GM06990 (cell line): ENCODE measurements at regions not wholly inside any gene's neighbourhood (a gene's known extent, or its start where the extent isn't known, plus 50 kb on each side); places are given as distances from the start of the nearest gene placed in this dataset.

Experiments used
- DNase-seq: peaks from one replicate; pipeline ENCODE4 v3.0.0-alpha.2; 2011; ENCODE audit not compliant: insufficient read length; ENCODE audit errors: extremely low read depth
- H3K27me3 ChIP-seq: replicated peaks from 2 replicates; pipeline ENCODE4 v1.6.0; 2011; ENCODE audit warnings: low read length; ENCODE audit not compliant: control insufficient read depth, insufficient read depth
- H3K36me3 ChIP-seq: 2 replicates; pipeline ENCODE4 v1.5.1; 2011; ENCODE audit warnings: low read length; ENCODE audit not compliant: control insufficient read depth, insufficient read depth
- H3K4me3 ChIP-seq: replicated peaks from 2 replicates; pipeline ENCODE4 v1.5.1; 2011; ENCODE audit warnings: low read depth, mild to moderate bottlenecking, control low read depth, low read length
- CTCF ChIP-seq: IDR thresholded peaks from 2 replicates; pipeline ENCODE4 v1.5.1; 2011; ENCODE audit warnings: low read length, control low read depth, mild to moderate bottlenecking, inconsistent platforms; ENCODE audit not compliant: insufficient read depth, poor library complexity, severe bottlenecking

DNA sequence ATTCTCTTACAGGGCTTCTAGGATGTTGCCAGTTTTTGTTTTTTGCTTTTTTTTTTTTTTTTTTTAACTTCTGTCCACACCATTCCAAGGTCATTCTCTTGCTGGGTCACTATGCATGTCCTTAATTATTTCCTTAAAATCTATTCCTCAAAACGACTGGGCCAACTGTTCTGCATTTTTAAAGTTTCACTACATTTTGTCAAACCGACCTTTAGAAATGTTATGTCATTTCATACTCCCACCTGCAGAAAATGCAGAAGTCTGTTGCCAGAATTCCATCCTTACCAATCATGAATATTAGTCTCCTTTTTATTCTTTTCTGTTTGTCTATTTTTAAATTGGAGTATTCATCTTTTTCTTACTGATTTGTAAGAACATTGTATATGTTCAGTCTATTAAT, 295.5 kb downstream of the ZSWIM6 start:
- no peak overlapping the region for H3K4me3 ChIP-seq
- H3K27me3 ChIP-seq: peaks cover 5% of the 10 kb centered on the region; the same call in 1 of the 2 replicates
- no peak for DNase-seq
- no peaks in the 10 kb centered on the region for H3K36me3 ChIP-seq
- no peak for TF ChIP-seq CTCF

DNA sequence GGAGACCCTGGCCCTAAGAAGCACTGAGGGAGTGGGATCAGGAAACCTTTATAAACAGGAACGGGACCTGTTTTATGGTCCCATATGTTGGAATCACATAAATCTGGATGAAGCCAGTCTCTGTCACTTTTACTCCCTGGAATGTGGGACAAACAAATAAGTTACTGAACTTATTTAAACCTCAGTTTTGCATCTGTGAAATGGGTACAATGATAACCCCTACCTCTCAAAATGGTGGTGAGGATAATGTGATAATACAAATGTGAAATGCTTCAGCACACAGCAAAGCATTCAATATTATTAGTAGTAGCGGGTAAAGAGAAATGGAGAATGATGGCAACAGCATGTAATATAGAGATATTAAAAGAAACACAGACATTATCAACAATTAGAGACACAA, 298.9 kb downstream of the ZSWIM6 start:
- no peak for TF ChIP-seq CTCF
- Histone ChIP-seq H3K4me3 (no peak overlapping the region), H3K27me3 (peaks cover under 1% of the 10 kb centered on the region; the same call in 1 of the 2 replicates), H3K36me3 (no peaks in the 10 kb centered on the region)
- no peak for DNase-seq

GRCh38 chr5:61631438-61631941, 299.4 kb downstream of the ZSWIM6 start:
- Histone ChIP-seq H3K4me3 (no peak overlapping the region), H3K36me3 (no peaks in the 10 kb centered on the region), H3K27me3 (no peaks in the 10 kb centered on the region; the same call in 1 of the 2 replicates)
- DNase-seq: no peak
- no peak for TF ChIP-seq CTCF

DNA sequence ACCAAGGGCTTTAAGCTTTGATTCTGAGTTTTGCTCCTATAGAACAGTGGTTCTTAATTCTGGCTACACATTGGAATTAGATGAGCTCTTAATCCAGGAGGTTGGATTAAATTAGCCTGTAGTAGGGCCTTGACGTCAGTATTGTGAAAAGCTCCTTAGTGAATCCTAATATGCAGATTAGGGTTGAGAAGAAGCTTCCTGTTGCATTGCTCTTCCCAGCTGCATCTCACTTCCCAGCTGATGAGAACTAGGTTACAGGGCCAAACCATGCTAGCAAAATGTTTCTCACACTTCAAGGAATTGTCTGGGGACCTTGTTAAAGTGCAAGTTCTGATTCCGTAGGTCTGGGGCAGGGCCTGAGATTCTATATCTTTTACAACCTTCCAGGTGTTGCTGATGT, 300.0 kb downstream of the ZSWIM6 start:
- Histone ChIP-seq H3K27me3 (no peaks in the 10 kb centered on the region; the same call in 1 of the 2 replicates), H3K4me3 (no peak overlapping the region), H3K36me3 (no peaks in the 10 kb centered on the region)
- no peak for TF ChIP-seq CTCF
- DNase-seq: no peak

DNA sequence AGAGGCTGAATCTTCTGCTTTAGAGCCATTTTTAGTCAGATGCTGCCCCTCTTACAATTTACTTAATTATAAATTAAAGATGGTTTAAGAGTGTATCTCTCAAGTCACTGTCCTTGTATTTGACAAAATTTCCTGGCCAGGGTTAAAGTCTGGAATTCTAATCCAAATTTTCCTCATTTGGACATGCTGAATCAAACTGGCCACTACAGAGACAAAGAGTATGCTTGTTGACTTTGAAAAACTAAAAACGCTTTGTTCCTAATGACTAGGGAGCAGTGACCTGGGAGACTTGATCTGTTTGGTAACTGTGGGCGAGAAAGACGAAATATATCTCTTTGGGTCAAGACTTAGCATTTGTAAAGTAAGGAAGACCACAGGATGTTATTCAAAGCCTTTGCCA, 303.2 kb downstream of the ZSWIM6 start:
- no peak overlapping the region for H3K4me3 ChIP-seq
- TF ChIP-seq CTCF: no peak
- DNase-seq: no peak
- H3K27me3 ChIP-seq: no peaks in the 10 kb centered on the region; the same call in 1 of the 2 replicates
- H3K36me3 ChIP-seq: no peaks in the 10 kb centered on the region

GRCh38 chr5:61637566-61637965, 305.5 kb downstream of the ZSWIM6 start:
- TF ChIP-seq CTCF: no peak
- Histone ChIP-seq H3K4me3 (no peak overlapping the region), H3K36me3 (no peaks in the 10 kb centered on the region), H3K27me3 (no peaks in the 10 kb centered on the region)
- DNase-seq: no peak
